ENCODE measurements at regions not wholly inside any gene's neighbourhood (a gene's known extent, or its start where the extent isn't known, plus 50 kb on each side); places are given as distances from the start of the nearest gene placed in this dataset.

DNA sequence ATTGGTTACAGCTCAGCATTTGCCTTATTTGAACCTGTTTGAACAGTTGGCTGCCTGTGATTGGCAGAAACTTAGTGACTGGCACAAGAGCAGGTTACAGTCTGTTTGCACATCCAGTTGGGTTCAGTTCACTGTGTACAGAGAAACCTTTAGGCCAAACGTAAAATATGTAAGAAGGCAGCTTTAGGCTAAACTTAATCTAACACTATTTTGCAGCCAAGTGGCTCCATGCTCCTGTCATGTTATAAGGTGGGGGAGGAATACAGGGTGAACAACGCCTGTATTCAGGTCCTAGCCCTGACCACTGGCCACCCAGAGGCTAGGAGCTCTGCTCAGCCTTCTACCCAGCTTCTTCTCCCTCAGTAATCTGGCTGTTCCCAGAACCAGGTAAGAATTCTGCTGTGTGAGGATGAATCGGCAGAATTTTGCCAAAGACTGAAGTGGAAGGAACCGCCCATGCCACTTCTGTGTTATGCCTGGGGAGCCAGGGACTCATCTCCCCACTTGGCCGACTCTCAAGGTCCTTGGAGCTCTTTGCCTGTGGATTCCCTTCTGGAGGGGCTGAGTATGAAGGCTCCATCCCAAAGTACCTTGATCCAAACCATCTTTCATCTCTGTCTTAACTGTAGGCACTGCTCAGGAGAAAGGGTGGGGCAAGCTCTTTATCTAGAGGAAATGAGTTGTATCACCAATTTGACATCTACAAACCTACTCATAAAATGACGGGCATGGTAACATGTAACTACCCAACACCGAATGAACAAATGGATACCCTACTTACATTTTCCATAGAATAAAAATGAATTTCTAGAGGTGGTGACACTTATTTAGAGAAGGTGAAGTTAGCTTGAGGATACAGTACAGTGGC, 164.4 kb upstream of the NAMPT start:
- TF ChIP-seq, protein P1, sequence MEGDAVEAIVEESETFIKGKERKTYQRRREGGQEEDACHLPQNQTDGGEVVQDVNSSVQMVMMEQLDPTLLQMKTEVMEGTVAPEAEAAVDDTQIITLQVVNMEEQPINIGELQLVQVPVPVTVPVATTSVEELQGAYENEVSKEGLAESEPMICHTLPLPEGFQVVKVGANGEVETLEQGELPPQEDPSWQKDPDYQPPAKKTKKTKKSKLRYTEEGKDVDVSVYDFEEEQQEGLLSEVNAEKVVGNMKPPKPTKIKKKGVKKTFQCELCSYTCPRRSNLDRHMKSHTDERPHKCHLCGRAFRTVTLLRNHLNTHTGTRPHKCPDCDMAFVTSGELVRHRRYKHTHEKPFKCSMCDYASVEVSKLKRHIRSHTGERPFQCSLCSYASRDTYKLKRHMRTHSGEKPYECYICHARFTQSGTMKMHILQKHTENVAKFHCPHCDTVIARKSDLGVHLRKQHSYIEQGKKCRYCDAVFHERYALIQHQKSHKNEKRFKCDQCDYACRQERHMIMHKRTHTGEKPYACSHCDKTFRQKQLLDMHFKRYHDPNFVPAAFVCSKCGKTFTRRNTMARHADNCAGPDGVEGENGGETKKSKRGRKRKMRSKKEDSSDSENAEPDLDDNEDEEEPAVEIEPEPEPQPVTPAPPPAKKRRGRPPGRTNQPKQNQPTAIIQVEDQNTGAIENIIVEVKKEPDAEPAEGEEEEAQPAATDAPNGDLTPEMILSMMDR (IDR thresholded peaks at IDR 0.05) = no peak
- TF ChIP-seq POLR2A (IDR thresholded peaks at IDR 0.05) = no peak
